ACHN (cell line): ENCODE measurements at regions not wholly inside any gene's neighbourhood (a gene's known extent, or its start where the extent isn't known, plus 50 kb on each side); places are given as distances from the start of the nearest gene placed in this dataset.

Experiments used
- DNase-seq: peaks from one replicate; pipeline ENCODE4 v3.0.0-alpha.2; 2015
- in situ Hi-C: cut with HindIII; loops from 2 replicates; pipeline ENCODE4 v1.10.0; 2017; ENCODE audit warnings: low sequenced_read_pairs, low pct_ligation_motif_present, low pct_unique_long_range_greater_than_20kb

- no peak for DNase-seq
- in situ Hi-C loops, result no loop called here
These were observed 463.3 kb downstream of the INHBA start for GRCh38 chr7:41239596-41239995.

- no peak for DNase-seq
- in situ Hi-C loops, result no loop called here
These were observed 464.0 kb downstream of the INHBA start for GRCh38 chr7:41238851-41239331.

- in situ Hi-C loops, result no loop called here
- DNase-seq, result no peak
These were observed 464.9 kb downstream of the INHBA start for GRCh38 chr7:41237956-41238355.

- in situ Hi-C loops, result no loop called here
- no peak for DNase-seq
These were observed 470.8 kb downstream of the INHBA start for GRCh38 chr7:41232086-41232485.

GRCh38 chr7:41224063-41224763 lies 478.7 kb downstream of the INHBA start:
- in situ Hi-C loops, result no loop called here

GRCh38 chr7:41222746-41223145 lies 480.1 kb downstream of the INHBA start:
- DNase-seq, result no peak
- in situ Hi-C loops, result no loop called here

More at GRCh38 chr7:41224063-41224763, 478.7 kb downstream of the INHBA start:
- DNase-seq, result no peak

GRCh38 chr7:41220266-41220665 lies 482.6 kb downstream of the INHBA start:
- in situ Hi-C loops, result no loop called here
- no peak for DNase-seq

- in situ Hi-C loops, result no loop called here
- DNase-seq, result no peak
These were observed 483.6 kb downstream of the INHBA start for GRCh38 chr7:41219276-41219675.

GRCh38 chr7:41217306-41217705 lies 485.6 kb downstream of the INHBA start:
- in situ Hi-C loops, result no loop called here
- DNase-seq, result no peak

GRCh38 chr7:41207141-41207540 lies 495.7 kb downstream of the INHBA start:
- in situ Hi-C loops, result no loop called here
- no peak for DNase-seq

GRCh38 chr7:41206267-41206666 lies 496.6 kb downstream of the INHBA start:
- in situ Hi-C loops, result no loop called here
- DNase-seq, result no peak

GRCh38 chr7:41205600-41205999 lies 497.3 kb downstream of the INHBA start:
- no peak for DNase-seq
- in situ Hi-C loops, result no loop called here

GRCh38 chr7:41203542-41203941 lies 499.3 kb downstream of the INHBA start:
- in situ Hi-C loops, result no loop called here
- DNase-seq, result no peak

- in situ Hi-C loops, result no loop called here
- no peak for DNase-seq
These were observed 501.9 kb downstream of the INHBA start for GRCh38 chr7:41201021-41201420.

- in situ Hi-C loops, result no loop called here
- no peak for DNase-seq
These were observed 503.8 kb downstream of the INHBA start for GRCh38 chr7:41199136-41199535.

GRCh38 chr7:41198502-41198901 lies 504.4 kb downstream of the INHBA start:
- in situ Hi-C loops, result no loop called here
- DNase-seq, result no peak

- in situ Hi-C loops, result no loop called here
These were observed 505.1 kb downstream of the INHBA start for GRCh38 chr7:41197769-41198168.

GRCh38 chr7:41193738-41194282 lies 509.1 kb downstream of the INHBA start:
- in situ Hi-C loops, result no loop called here
- no peak for DNase-seq

More at GRCh38 chr7:41197769-41198168, 505.1 kb downstream of the INHBA start:
- no peak for DNase-seq

- no peak for DNase-seq
- in situ Hi-C loops, result no loop called here
These were observed 512.3 kb downstream of the INHBA start for GRCh38 chr7:41190581-41190980.

GRCh38 chr7:41189866-41190265 lies 513.0 kb downstream of the INHBA start:
- peak; percentile 33 for DNase-seq
- in situ Hi-C loops, result no loop called here
